MM.1S (cell line): ENCODE measurements at regions not wholly inside any gene's neighbourhood (a gene's known extent, or its start where the extent isn't known, plus 50 kb on each side); places are given as distances from the start of the nearest gene placed in this dataset.

Source experiments
- DNase-seq: peaks from one replicate; pipeline ENCODE4 v3.0.0-alpha.2; 2015
- H2AFZ ChIP-seq: fragments of 300-600 bp; sonication (generic); 2 replicates; pipeline ENCODE4 v1.6.0; 2016; ENCODE audit warnings: antibody characterized with exemption, low read length
- H3F3A ChIP-seq: fragments of 300-600 bp; sonication (generic); 2 replicates; pipeline ENCODE4 v1.6.1; 2016; ENCODE audit warnings: mild to moderate bottlenecking, antibody characterized with exemption, low read length, moderate library complexity, mixed read lengths; ENCODE audit not compliant: insufficient read depth
- H3K27ac ChIP-seq: fragments of 300-600 bp; sonication (generic); 2 replicates; pipeline ENCODE4 v1.5.1; 2016; ENCODE audit warnings: mild to moderate bottlenecking, low read length
- H3K27me3 ChIP-seq: fragments of 300-600 bp; sonication (generic); replicated peaks from 2 replicates; pipeline ENCODE4 v1.6.0; 2016; ENCODE audit warnings: low read length; ENCODE audit not compliant: insufficient read depth
- H3K36me3 ChIP-seq: fragments of 300-600 bp; sonication (generic); replicated peaks from 2 replicates; pipeline ENCODE4 v1.6.1; 2016; ENCODE audit warnings: mild to moderate bottlenecking, low read length, mixed read lengths; ENCODE audit not compliant: insufficient read depth
- H3K4me1 ChIP-seq: fragments of 300-600 bp; sonication (generic); 2 replicates; pipeline ENCODE4 v1.6.1; 2016; ENCODE audit warnings: low read length, mixed read lengths
- H3K4me2 ChIP-seq: fragments of 300-600 bp; sonication (generic); 2 replicates; pipeline ENCODE4 v1.6.0; 2016; ENCODE audit warnings: low read depth, low read length
- H3K4me3 ChIP-seq: fragments of 300-600 bp; sonication (generic); 2 replicates; pipeline ENCODE4 v1.5.1; 2016; ENCODE audit warnings: low read length, mixed read lengths
- H3K79me2 ChIP-seq: fragments of 300-600 bp; sonication (generic); 2 replicates; pipeline ENCODE4 v1.6.1; 2016; ENCODE audit warnings: mixed run types, low read length, mixed read lengths
- H3K9ac ChIP-seq: fragments of 300-600 bp; sonication (generic); 2 replicates; pipeline ENCODE4 v1.6.1; 2016; ENCODE audit warnings: low read length, mixed read lengths
- H3K9me2 ChIP-seq: fragments of 300-600 bp; sonication (generic); replicated peaks from 2 replicates; pipeline ENCODE4 v1.6.1; 2016; ENCODE audit warnings: mild to moderate bottlenecking, low read length, mixed read lengths; ENCODE audit not compliant: insufficient read depth
- H3K9me3 ChIP-seq: fragments of 300-600 bp; sonication (generic); replicated peaks from 2 replicates; pipeline ENCODE4 v1.6.1; 2016; ENCODE audit warnings: mild to moderate bottlenecking, low read length, mixed read lengths; ENCODE audit not compliant: insufficient read depth
- H4K20me1 ChIP-seq: fragments of 300-600 bp; sonication (generic); 2 replicates; pipeline ENCODE4 v1.6.1; 2016; ENCODE audit warnings: mild to moderate bottlenecking, low read length, moderate library complexity, mixed read lengths; ENCODE audit not compliant: insufficient read depth
- EZH2 ChIP-seq: fragments of 300-600 bp; sonication (generic); optimal IDR thresholded peaks from 2 replicates; pipeline ENCODE3; 2017; ENCODE audit warnings: low read depth, mild to moderate bottlenecking, antibody characterized with exemption, low read length, mixed read lengths
- EZH2phosphoT487 ChIP-seq: fragments of 300-600 bp; sonication (generic); IDR thresholded peaks from 2 replicates; pipeline ENCODE4 v1.6.1; 2018; ENCODE audit warnings: antibody characterized with exemption, low read length
- TF ChIP-seq, protein P1 (sequence below): fragments of 300-600 bp; sonication (generic); IDR thresholded peaks from 2 replicates; pipeline ENCODE4 v1.5.1; 2016; ENCODE audit warnings: antibody characterized with exemption, low read length, mixed read lengths

DNA sequence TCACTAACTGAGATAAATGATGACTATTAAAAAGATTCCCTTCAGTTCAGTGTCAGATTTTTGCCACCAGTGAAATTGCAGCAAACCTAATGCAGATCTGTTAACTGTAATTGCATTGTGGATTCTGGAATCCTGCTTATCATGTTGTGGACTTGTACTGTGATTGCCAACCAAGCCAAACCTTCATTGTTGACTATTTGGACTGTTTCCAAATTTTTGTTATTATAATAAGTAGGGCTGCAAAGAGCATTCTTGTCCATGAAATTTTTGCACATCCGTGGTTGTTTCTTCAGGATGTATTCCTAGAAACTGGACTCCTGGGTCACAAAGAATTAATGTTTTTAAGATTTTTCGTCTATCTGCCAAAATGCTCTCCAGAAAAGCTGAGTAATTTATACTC is 281.6 kb upstream of the ZMIZ1 start:
- Histone ChIP-seq H3K36me3 (no peaks in the 10 kb centered on the region), H2AFZ (no peak overlapping the region), H3K79me2 (no peaks in the 10 kb centered on the region), H3K4me3 (no peak overlapping the region), H3K4me2 (no peak overlapping the region), H4K20me1 (no peaks in the 10 kb centered on the region), H3K9ac (no peak overlapping the region), H3K27me3 (no peaks in the 10 kb centered on the region), H3K4me1 (no peaks in the 10 kb centered on the region), H3F3A (no peaks in the 10 kb centered on the region), H3K9me2 (no peaks in the 10 kb centered on the region), H3K27ac (no peak overlapping the region), H3K9me3 (no peaks in the 10 kb centered on the region)
- TF ChIP-seq EZH2phosphoT487 (no peak), EZH2 (no peak)
- TF ChIP-seq, protein P1, sequence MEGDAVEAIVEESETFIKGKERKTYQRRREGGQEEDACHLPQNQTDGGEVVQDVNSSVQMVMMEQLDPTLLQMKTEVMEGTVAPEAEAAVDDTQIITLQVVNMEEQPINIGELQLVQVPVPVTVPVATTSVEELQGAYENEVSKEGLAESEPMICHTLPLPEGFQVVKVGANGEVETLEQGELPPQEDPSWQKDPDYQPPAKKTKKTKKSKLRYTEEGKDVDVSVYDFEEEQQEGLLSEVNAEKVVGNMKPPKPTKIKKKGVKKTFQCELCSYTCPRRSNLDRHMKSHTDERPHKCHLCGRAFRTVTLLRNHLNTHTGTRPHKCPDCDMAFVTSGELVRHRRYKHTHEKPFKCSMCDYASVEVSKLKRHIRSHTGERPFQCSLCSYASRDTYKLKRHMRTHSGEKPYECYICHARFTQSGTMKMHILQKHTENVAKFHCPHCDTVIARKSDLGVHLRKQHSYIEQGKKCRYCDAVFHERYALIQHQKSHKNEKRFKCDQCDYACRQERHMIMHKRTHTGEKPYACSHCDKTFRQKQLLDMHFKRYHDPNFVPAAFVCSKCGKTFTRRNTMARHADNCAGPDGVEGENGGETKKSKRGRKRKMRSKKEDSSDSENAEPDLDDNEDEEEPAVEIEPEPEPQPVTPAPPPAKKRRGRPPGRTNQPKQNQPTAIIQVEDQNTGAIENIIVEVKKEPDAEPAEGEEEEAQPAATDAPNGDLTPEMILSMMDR: no peak
- no peak for DNase-seq

DNA sequence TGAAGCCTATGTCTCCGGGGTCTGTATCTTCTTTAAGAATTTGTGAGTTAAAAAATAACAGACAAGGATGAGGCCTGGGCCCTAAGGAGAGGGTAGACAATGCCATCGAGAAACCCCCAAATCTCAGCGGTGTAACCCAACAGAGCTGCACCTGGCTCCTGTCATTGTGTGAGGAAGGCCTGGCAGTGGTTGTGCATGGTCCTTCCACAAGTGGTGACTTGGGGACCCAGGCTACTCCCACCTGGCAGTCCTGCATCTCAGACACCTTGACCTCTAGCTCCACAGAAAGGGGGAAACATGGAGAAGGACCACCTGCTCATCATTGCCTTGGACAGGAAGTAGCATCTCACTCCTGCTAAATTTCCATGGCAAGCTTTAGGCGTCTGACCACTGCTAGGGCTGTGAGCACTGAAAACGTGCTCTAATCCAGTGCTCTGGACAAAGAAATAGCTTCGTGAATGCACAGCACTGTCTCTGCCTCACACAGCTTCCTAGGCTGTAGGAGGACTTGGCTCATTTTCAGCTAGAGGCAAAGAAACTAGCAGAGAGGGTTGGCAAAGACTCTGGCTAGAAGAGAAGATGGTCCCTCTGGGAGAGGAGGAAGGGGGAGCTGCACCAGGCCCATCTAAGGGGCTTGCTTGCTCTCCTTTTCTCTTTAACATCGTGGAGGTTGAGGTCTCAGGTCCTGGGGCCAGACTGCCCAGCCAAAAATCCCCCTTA is 273.9 kb upstream of the ZMIZ1 start:
- no peak overlapping the region for H2AFZ ChIP-seq
- no peaks in the 10 kb centered on the region for H3K79me2 ChIP-seq
- no peak overlapping the region for H3K4me2 ChIP-seq
- no peak overlapping the region for H3K27ac ChIP-seq
- no peaks in the 10 kb centered on the region for H3K9me3 ChIP-seq
- no peak overlapping the region for H3K9ac ChIP-seq
- DNase-seq: no peak
- no peaks in the 10 kb centered on the region for H3K36me3 ChIP-seq
- H4K20me1 ChIP-seq: no peaks in the 10 kb centered on the region
- TF ChIP-seq, protein P1: no peak
- TF ChIP-seq EZH2 (no peak), EZH2phosphoT487 (no peak)
- H3K4me3 ChIP-seq: no peak overlapping the region
- H3K4me1 ChIP-seq: no peaks in the 10 kb centered on the region
- no peaks in the 10 kb centered on the region for H3K27me3 ChIP-seq
- no peaks in the 10 kb centered on the region for H3F3A ChIP-seq
- H3K9me2 ChIP-seq: no peaks in the 10 kb centered on the region

DNA sequence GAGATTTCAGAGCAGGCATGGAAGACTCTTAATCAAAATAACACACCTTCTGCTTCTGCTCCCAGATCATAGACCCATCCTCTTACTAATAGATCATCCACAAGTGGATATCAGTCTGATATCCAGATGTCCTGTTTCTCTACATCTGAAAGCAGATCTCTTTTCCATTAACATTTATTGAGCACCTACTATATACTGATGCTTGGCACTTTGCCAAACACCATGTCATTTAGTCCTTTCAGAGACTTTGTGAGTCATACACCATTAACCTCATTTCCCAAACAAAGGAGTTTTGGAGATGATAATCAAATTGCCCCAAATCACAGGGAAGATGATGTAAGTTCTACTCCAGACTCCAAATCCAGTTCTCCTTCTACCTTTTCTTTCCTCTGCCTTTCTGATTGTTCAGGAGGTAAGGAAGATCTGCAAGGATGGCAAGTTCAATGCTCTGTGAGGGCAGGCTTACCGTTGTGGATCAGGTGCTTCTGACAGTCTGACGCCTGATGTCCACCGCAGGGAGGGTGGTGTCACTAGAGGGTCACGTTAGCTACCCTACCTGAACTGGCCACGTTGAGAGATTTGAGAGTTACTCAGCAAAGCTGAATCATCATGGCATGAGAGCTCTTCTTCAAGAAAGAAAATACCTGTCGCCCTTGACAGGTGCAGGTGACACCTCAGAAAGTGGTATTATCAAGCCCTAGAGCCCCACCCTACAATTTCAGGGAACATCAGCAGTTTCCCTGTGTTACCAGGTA is 269.6 kb upstream of the ZMIZ1 start:
- H3K4me1 ChIP-seq: no peaks in the 10 kb centered on the region
- H4K20me1 ChIP-seq: no peaks in the 10 kb centered on the region
- no peak overlapping the region for H3K4me3 ChIP-seq
- no peaks in the 10 kb centered on the region for H3K9me3 ChIP-seq
- DNase-seq: no peak
- H3K36me3 ChIP-seq: no peaks in the 10 kb centered on the region
- H3K27me3 ChIP-seq: no peaks in the 10 kb centered on the region
- no peak overlapping the region for H3K27ac ChIP-seq
- H3K9ac ChIP-seq: no peak overlapping the region
- H3F3A ChIP-seq: no peaks in the 10 kb centered on the region
- H3K4me2 ChIP-seq: no peak overlapping the region
- no peaks in the 10 kb centered on the region for H3K79me2 ChIP-seq
- no peak overlapping the region for H2AFZ ChIP-seq
- H3K9me2 ChIP-seq: no peaks in the 10 kb centered on the region
- TF ChIP-seq, protein P1: no peak
- no peak for TF ChIP-seq EZH2
- no peak for TF ChIP-seq EZH2phosphoT487
